Sigmoid colon (tissue), 3 donors: ENCODE measurements at regions not wholly inside any gene's neighbourhood (a gene's known extent, or its start where the extent isn't known, plus 50 kb on each side); places are given as distances from the start of the nearest gene placed in this dataset.

Experiments
- CTCF ChIP-seq, 4 experiments: fragments of 450-650 bp in 3 of 4; fragments of 200-600 bp in 1 of 4; IDR thresholded peaks; one replicate each; pipeline ENCODE4 v1.5.1; 2016 to 2019; ENCODE audit warnings: antibody characterized with exemption in 4 of 4, mild to moderate bottlenecking in 3 of 4, moderate library complexity in 2 of 4
- POLR2A ChIP-seq, 2 donors: fragments of 450-650 bp; IDR thresholded peaks; one replicate each; pipeline ENCODE4 v1.6.1; 2016; ENCODE audit warnings: antibody characterized with exemption in 2 of 2, mild to moderate bottlenecking in 2 of 2, moderate library complexity in 2 of 2

GRCh38 chr6:164856138-164856537 lies 453.3 kb downstream of the C6orf118 start:
- TF ChIP-seq CTCF (IDR thresholded peaks at IDR 0.05) (no peak), POLR2A (IDR thresholded peaks at IDR 0.05) (no peak)
